DMS 273 treated with DMSO at 0.1 percent for 48 hours (cell line): ENCODE measurements at regions not wholly inside any gene's neighbourhood (a gene's known extent, or its start where the extent isn't known, plus 50 kb on each side); places are given as distances from the start of the nearest gene placed in this dataset.

ENCODE experiments used
- DNase-seq: peaks from one replicate; lab custom pipeline; 2025; lab: John Stamatoyannopoulos, UW

DNA sequence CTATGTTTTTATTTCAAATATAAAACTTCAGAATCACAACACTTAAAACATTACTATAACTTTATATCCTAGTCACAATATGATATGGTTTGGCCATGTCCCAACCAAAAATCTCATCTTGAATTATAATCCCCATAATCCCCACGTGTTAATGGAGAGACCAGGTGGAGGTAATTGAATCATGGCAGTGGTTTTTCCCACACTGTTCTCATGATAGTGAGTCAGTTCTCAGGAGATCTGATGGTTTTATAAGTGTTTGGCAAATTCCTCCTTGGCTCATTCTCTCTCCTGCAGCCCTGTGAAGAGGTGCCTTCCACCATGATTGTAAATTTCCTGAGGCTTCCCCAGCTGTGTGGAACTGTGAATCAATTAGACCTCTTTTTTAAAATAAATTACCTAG, 307.6 kb downstream of the SPRY2 start:
- DNase-seq = no peak

- peak; percentile 13 for DNase-seq
Measured at GRCh38 chr13:80030491-80030890, 310.4 kb downstream of the SPRY2 start.

DNA sequence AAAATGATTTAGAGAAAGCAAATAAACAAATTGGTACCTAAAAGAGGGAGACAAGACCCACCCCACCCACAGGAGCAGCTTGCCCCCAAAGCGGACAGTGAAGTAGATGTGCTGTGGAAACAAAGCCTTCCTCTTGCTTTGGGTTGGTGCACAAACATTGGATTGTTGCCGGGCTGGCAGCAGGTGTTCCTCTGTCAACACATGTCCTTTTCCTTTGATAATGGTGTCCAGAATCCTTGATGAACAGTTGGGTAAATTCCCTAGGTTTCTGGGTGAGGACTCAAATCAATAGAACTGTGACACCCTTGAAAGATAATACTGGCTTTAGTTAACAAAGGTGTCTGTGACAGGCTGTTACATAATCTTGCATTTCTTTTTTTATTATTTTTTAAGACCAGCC, 311.8 kb downstream of the SPRY2 start:
- DNase-seq = no peak

- DNase-seq = no peak
Measured at GRCh38 chr13:80022146-80022545, 318.8 kb downstream of the SPRY2 start.

- DNase-seq = no peak
Measured at GRCh38 chr13:80012251-80012650, 328.7 kb downstream of the SPRY2 start.

DNA sequence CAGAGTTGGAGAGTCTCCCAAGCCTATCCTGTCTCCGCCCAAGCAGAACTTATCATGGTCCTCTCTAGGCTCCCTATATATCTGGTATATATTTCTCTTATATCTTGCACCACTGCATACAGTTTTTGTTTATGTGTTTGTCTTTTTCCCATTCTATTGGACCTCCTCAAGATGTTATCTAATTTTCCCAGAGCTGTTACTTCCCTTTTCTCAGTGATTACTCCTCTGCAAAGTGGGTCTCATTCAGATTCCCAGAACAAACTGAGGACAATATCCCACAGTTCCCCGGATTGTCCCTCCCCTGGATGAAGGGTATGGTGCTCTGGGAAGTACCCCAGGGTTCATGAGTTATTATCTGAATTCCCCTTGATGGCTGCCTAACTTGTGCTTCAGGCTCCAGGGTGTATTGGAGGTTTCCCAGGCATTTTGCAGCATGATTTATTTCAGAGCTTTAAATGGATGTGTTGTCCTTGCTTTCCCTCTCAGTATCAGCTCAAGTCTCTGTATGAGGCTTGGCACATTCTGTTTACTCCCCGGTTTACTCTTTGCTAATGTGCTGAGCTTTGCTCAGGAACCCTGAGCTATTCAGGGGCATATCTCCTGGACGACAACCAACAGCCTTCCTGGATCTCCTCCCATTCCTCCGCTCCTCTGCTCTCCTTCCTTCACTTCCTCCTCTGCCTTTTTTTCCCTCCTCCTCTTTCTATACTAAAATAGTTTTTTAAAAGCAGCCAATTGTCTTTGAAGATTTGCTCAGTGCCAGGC, 329.3 kb downstream of the SPRY2 start:
- DNase-seq = no peak

DNA sequence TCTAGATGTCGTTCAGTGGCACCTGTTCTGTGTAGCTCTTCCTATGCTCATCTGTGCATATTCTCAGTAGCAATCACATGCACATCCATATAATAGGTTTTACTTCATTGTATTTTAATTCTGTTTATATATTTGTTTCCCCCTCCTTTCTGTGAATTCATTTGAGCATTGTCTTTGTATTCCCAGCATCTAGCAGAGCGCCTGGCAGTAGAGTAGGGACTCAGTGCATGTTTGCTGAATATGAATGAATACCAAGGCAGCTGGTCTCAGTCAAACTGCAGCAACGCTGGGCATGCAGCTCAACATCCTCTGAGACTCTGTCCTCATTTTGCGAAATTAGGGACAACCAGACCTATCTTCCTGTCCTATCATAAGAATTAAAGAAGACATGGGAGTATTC, 330.1 kb downstream of the SPRY2 start:
- no peak for DNase-seq

DNA sequence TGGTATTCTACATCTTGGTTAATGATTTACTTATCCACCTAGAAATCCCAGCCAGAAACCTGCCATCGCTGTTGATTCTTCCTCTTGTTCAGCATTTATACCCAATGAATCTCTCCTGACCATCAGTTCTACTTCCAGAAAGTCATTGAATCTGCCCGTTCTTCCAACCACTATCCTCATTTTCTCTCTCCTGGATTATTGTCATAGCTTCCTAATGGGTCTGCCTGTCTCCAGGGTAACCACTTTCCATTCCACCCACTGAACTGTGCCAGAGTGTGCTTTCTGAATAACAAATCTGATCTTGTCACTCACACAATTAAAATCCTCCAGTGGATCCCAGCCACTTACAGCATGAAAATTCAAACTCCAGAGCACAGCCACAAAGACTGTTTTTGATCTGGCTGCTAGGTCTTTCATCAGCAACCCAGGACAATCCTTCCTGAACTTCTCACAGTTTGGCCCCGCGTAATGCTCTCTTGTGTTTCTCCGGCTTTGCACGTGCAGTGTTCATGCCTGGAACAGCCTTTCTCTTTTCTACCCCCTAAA, 330.6 kb downstream of the SPRY2 start:
- DNase-seq = no peak

DNA sequence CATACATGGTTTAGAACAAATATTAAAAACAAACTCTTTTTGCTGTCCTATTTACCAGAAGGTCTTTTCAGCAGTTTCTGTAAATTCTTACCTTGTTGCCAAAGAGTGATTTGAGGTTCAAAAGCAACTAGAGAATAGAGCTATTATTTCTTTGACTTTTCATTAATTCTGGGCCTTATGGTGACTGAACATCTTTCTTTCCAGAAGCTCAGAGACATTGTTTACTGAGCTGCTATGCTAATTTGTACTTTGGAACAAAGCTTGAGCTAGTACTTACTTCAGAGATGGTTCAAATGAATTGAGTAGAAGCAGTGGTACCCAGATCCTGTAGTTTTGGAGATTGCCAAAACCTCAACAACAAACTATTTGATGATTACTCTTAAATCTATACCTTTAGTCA, 331.2 kb downstream of the SPRY2 start:
- no peak for DNase-seq

DNA sequence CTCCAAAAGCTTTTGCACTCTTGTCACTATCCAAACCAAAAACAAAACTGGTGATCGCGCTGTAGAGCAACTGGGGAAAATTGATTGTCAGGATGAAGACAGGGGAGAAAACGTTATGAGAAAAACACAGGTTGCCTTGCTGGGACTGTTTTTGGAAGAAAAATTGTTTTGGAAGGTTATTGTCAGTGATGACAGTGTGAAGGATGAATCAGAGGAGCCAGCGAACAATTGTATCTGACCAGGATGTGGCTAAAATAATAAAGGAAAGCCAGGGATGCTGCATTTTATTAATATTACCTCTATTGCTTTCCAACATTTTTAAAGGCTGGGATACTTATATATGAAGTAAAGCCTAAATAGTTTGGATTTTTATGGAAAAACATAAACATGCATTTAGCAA, 334.0 kb downstream of the SPRY2 start:
- DNase-seq = no peak

DNA sequence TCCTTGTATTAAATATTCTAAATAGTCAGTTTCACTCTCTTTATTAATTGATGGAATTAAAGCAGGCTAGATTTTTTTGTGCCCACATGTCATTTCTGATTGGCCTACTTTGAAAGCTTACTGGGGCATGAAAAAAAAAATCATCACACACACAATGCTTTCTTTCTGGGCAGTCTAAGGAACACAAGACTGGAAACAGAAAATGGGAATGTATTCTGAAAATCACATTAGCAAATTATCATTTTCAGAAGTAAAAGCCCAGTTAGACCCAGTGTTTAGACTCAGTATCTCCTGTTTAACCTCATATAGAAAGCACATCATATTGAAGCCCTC, 339.4 kb downstream of the SPRY2 start:
- no peak for DNase-seq

GRCh38 chr13:80000684-80001509, 340.0 kb downstream of the SPRY2 start:
- DNase-seq = no peak

DNA sequence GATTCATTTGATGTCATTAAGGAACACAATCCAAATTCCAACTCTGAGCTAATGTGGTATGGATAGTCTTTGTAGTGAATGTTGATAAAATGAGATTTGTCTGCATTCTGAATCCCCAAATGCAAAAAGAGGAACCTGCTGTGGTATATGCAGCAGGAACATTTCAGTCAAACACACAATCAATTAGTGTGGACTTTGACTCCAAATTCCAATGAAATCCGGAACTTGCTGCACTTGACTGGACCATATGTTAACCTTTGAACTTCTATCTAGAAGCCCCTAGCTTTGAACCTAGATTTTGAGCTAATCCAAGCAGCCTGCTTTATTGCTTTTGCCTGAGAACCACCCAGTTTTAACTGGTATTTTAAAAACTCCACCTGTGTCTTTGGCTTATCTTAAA, 341.3 kb downstream of the SPRY2 start:
- no peak for DNase-seq

GRCh38 chr13:79998381-79998880, 342.5 kb downstream of the SPRY2 start:
- DNase-seq = no peak

GRCh38 chr13:79997244-79997643, 343.7 kb downstream of the SPRY2 start:
- no peak for DNase-seq

DNA sequence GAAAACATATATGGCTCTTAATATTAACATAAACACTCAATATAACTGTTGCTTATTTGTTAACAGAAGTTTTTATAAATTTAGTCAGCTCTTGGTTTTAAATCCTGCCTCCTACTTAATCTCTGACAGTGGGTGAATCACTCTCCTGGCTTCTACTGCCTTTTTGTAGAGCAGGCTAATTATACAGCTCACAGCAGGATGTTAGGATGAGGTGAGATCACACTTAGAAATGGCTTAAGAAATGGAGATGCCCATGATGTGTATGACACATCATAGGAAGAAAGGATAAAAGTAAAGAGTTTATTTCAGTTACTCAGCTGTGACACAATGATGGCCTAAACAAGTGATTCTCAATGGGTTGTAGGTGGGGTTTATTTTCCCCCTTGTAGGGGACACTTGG, 345.6 kb downstream of the SPRY2 start:
- DNase-seq = no peak

- no peak for DNase-seq
Measured at GRCh38 chr13:79992111-79992510, 348.8 kb downstream of the SPRY2 start.

GRCh38 chr13:79990048-79990447, 350.9 kb downstream of the SPRY2 start:
- DNase-seq = no peak

DNA sequence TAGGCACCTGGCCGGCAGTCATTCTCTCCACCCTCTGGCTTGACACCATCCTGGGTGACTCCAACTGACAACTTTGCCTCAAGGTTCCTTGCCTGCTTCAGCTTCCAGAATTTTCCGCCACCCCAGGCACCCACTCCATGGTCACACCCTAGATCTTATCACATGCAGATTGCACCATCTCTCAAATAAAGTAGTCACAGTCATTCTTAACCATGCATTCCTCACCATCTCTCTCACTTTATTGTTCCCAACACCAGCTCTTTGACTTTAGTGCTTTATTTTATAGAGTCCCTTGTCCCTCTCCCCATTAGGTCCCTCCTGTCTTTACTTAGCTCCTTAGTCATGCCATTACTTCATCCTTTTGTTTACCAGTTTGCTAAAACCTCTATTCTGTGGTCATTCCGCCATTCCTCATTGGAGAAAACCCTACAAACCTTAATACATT, 351.7 kb downstream of the SPRY2 start:
- no peak for DNase-seq

GRCh38 chr13:79988573-79988972, 352.4 kb downstream of the SPRY2 start:
- DNase-seq = no peak

DNA sequence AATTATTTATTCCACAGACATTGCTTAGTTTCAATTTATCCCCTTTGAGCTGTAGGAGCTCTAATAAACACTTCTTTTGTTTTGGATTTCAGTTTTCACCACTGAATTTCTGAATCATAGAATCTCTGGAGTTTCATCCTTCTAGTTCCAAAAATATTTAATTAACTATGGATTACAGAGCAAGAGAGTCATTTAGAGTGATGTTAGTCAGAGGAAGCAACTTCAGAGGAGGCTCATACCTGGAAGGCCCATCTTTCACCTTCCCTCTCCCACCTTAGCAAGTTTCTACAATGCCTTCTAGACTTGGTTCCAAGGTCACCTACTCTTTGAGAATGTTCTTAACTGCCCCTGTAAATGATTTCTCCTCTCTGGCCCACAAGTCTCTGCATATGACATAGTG, 353.2 kb downstream of the SPRY2 start:
- no peak for DNase-seq

DNA sequence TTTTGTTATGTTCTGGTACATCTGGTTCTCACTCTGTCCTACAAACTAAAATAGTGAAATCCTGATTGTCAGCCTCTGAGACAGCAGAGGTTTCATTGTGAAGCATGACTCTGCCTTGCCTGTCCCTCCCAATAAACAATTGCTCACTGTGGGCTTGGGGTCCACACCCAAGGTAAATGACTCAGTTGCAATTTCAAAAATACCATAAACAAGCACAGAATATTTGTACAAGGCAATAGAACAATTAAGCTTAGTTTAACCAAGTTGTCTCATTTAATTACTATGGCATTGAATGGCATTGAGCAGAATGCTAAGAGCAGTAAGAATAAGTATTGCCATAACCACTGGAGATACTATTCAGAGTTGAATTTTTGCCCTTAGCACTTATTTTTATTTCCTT, 353.6 kb downstream of the SPRY2 start:
- no peak for DNase-seq

- DNase-seq = no peak
Measured at GRCh38 chr13:79986890-79987289, 354.0 kb downstream of the SPRY2 start.
